GM18907 (cell line): ENCODE measurements at regions not wholly inside any gene's neighbourhood (a gene's known extent, or its start where the extent isn't known, plus 50 kb on each side); places are given as distances from the start of the nearest gene placed in this dataset.

Experiments used
- ATAC-seq: cut with Tn5 transposase; IDR thresholded peaks from one replicate; pipeline ENCODE4 v1.9.1; 2021; ENCODE audit warnings: mild to moderate bottlenecking, moderate library complexity; ENCODE audit not compliant: unreplicated experiment

GRCh38 chr3:7897655-7898054 lies 604.0 kb upstream of the LMCD1 start:
- ATAC-seq, result no peak

- no peak for ATAC-seq
Observed at GRCh38 chr3:7913283-7913682, 588.3 kb upstream of the LMCD1 start.

GRCh38 chr3:7915356-7915755 lies 586.3 kb upstream of the LMCD1 start:
- ATAC-seq, result no peak

- ATAC-seq, result no peak
Observed at GRCh38 chr3:7917443-7918151, 584.0 kb upstream of the LMCD1 start.

- ATAC-seq, result no peak
Observed at GRCh38 chr3:7920211-7920610, 581.4 kb upstream of the LMCD1 start.

- no peak for ATAC-seq
Observed at GRCh38 chr3:7924228-7924627, 577.4 kb upstream of the LMCD1 start.

GRCh38 chr3:7927015-7927414 lies 574.6 kb upstream of the LMCD1 start:
- no peak for ATAC-seq

- ATAC-seq, result no peak
Observed at GRCh38 chr3:7927864-7928263, 573.8 kb upstream of the LMCD1 start.

GRCh38 chr3:7929319-7929889 lies 572.2 kb upstream of the LMCD1 start:
- no peak for ATAC-seq

GRCh38 chr3:7934362-7934761 lies 567.3 kb upstream of the LMCD1 start:
- ATAC-seq, result no peak

GRCh38 chr3:7947930-7948329 lies 553.7 kb upstream of the LMCD1 start:
- ATAC-seq, result no peak

GRCh38 chr3:7950890-7951289 lies 550.7 kb upstream of the LMCD1 start:
- ATAC-seq, result no peak

- no peak for ATAC-seq
Observed at GRCh38 chr3:7953449-7954014, 548.1 kb upstream of the LMCD1 start.

GRCh38 chr3:7957024-7957423 lies 544.6 kb upstream of the LMCD1 start:
- ATAC-seq, result no peak

- no peak for ATAC-seq
Observed at GRCh38 chr3:7959094-7959493, 542.5 kb upstream of the LMCD1 start.

GRCh38 chr3:7960601-7961000 lies 541.0 kb upstream of the LMCD1 start:
- ATAC-seq, result no peak

GRCh38 chr3:7962301-7962700 lies 539.3 kb upstream of the LMCD1 start:
- no peak for ATAC-seq

- ATAC-seq, result no peak
Observed at GRCh38 chr3:7964899-7965298, 536.7 kb upstream of the LMCD1 start.

GRCh38 chr3:7973006-7973405 lies 528.6 kb upstream of the LMCD1 start:
- ATAC-seq, result no peak

GRCh38 chr3:7977245-7978086 lies 524.2 kb upstream of the LMCD1 start:
- no peak for ATAC-seq

GRCh38 chr3:7978087-7978422 lies 523.6 kb upstream of the LMCD1 start:
- ATAC-seq, result no peak

GRCh38 chr3:7982126-7982525 lies 519.5 kb upstream of the LMCD1 start:
- no peak for ATAC-seq
